ENCODE measurements at regions not wholly inside any gene's neighbourhood (a gene's known extent, or its start where the extent isn't known, plus 50 kb on each side); places are given as distances from the start of the nearest gene placed in this dataset.

GRCh38 chr5:56561455-56561854, 253.9 kb upstream of the MAP3K1 start (continued):
- TF ChIP-seq RBFOX2 (IDR thresholded peaks at IDR 0.05; ENCODE audit: low read depth, low read length) = no peak
- no peak for TF ChIP-seq XRCC3 (IDR thresholded peaks at IDR 0.05)

- H3K9me1 ChIP-seq (ENCODE audit: control insufficient read depth, insufficient read depth, low read length) = no peaks in the 10 kb centered on the region
- H3K4me1 ChIP-seq (replicated peaks in 1 of 2; ENCODE audit: control insufficient read depth in 2 of 2, insufficient read depth in 2 of 2, low read length in 2 of 2) = no peaks in the 10 kb centered on the region
- FAIRE-seq (no peak), DNase-seq (ENCODE audit: extremely low read depth in 1 of 4, low spot score in 3 of 4) (no peak), ATAC-seq (no peak)
- peaks cover under 1 to 4% of the 10 kb centered on the region in 2 experiments; a peak in 1 of 5 replicates for H3K27me3 ChIP-seq (ENCODE audit: control insufficient read depth in 2 of 2, insufficient read depth in 2 of 2, low read length in 2 of 2)
- WGBS (ENCODE audit: insufficient coverage, low coverage, missing lambda C conversion rate) = 5% methylated on average over 4 of the region's 4 CpGs
- H3K4me3 ChIP-seq = no peak overlapping the region
- no peak overlapping the region for H3K4me2 ChIP-seq (ENCODE audit: insufficient read depth, low read length)
- intact Hi-C loops (cut with micrococcal nuclease) = no loop called here
- ChIA-PET CTCF (ENCODE audit: low intra/inter-chr PET ratio) (no interaction called here), POLR2A (interaction anchor here (0.6 kb wide), 1 partner anchor 10 kb away, joined by 3 read pairs; no protein-coding TSS in a partner anchor)
- H3K9ac ChIP-seq (ENCODE audit: insufficient read depth in 1 of 2, low read depth in 2 of 2, low read length in 2 of 2) = no peak overlapping the region
- BruUV-seq (replicated peaks) = no TSS peak
- no peaks in the 10 kb centered on the region for H3K79me2 ChIP-seq (ENCODE audit: control insufficient read depth, insufficient read depth, low read length)
- H3K27ac ChIP-seq (ENCODE audit: extremely low read depth, low read depth, low read length) = no peak overlapping the region
- no peaks in the 10 kb centered on the region for H4K20me1 ChIP-seq (replicated peaks; ENCODE audit: control insufficient read depth, insufficient read depth, low read length)
- in situ Hi-C loops (cut with MboI) = no loop called here
- H3K36me3 ChIP-seq (ENCODE audit: control insufficient read depth, insufficient read depth, low read length) = no peaks in the 10 kb centered on the region
- TF ChIP-seq SUPT5H (IDR thresholded peaks at IDR 0.05) (no peak), SMAD2 (IDR thresholded peaks at IDR 0.05; ENCODE audit: low read depth, low read length) (no peak), ZNF253 (CRISPR knock-in tag; conservative IDR thresholded peaks at IDR 0.05) (no peak), ZC3H4 (CRISPR knock-in tag; IDR thresholded peaks at IDR 0.05; ENCODE audit: borderline replicate concordance) (no peak), TCF15 (CRISPR knock-in tag; IDR thresholded peaks at IDR 0.05) (no peak), ZNF449 (CRISPR knock-in tag; IDR thresholded peaks at IDR 0.05) (no peak), IFI16 (CRISPR knock-in tag; IDR thresholded peaks at IDR 0.05) (no peak), CBX1 (IDR thresholded peaks at IDR 0.05; ENCODE audit: low read depth) (no peak), SP2 (IDR thresholded peaks at IDR 0.05; ENCODE audit: extremely low read depth, low read depth, low read length, poor library complexity, severe bottlenecking) (no peak), GATA2 (CRISPR knock-in tag; IDR thresholded peaks at IDR 0.05) (no peak), CBFB (CRISPR knock-in tag; IDR thresholded peaks at IDR 0.05) (no peak), CBX2 (IDR thresholded peaks at IDR 0.05; ENCODE audit: insufficient read depth, low read length, poor library complexity, severe bottlenecking) (no peak), GTF2E2 (tag; IDR thresholded peaks at IDR 0.05) (no peak), RBFOX2 (IDR thresholded peaks at IDR 0.05; ENCODE audit: low read depth, low read length) (no peak), MAZ (CRISPR knock-in tag; conservative IDR thresholded peaks at IDR 0.05 in 1 of 2, IDR thresholded peaks at IDR 0.05 in 1 of 2) (no peak)
- H2AFZ ChIP-seq (ENCODE audit: low read depth, low read length) = no peak overlapping the region
- no peaks in the 10 kb centered on the region for H3K9me3 ChIP-seq (replicated peaks; ENCODE audit: control insufficient read depth, insufficient read depth, low read depth, low read length)
These were observed 257.1 kb upstream of the MAP3K1 start for GRCh38 chr5:56558131-56558745.

Measured in K562 (cell line).